Panc1 (cell line): ENCODE measurements at regions not wholly inside any gene's neighbourhood (a gene's known extent, or its start where the extent isn't known, plus 50 kb on each side); places are given as distances from the start of the nearest gene placed in this dataset.

Experiments used
- CTCF ChIP-seq: fragments of 450-650 bp; IDR thresholded peaks from 2 replicates; pipeline ENCODE4 v1.5.1; 2017; ENCODE audit warnings: mild to moderate bottlenecking
- POLR2AphosphoS5 ChIP-seq: IDR thresholded peaks from 2 replicates; pipeline ENCODE4 v1.6.1; 2012; ENCODE audit warnings: mild to moderate bottlenecking, low read depth, low read length, moderate library complexity

DNA sequence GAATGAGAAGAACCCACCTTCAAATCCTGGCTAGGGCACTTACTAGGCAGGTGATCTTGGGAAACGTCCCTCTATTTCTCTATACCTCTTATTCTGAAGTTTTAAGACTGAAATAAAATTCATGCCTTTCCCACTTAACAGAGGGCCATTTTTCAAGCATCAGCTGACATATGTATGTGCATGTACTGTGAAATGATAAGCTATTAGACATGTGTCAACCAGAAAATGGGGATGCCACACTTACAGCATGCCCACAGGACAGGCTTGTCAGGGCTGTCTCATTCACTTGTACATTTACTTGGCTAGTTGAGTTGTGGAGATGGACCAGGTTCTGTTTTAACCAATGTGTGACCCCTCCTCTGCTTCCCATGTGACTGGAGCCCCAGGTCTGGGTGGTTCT, 78.5 kb downstream of the C9orf152 start:
- TF ChIP-seq CTCF, result no peak
- TF ChIP-seq POLR2AphosphoS5, result no peak
